SK-N-SH (cell line): ENCODE measurements at regions not wholly inside any gene's neighbourhood (a gene's known extent, or its start where the extent isn't known, plus 50 kb on each side); places are given as distances from the start of the nearest gene placed in this dataset.

Experiments
- CTCF ChIA-PET: fragments of 300-600, 350-600 bp; formaldehyde crosslinking; extraction: SDS; loops from one replicate; lab custom pipeline; 2021; lab: Yijun Ruan, JAX
- POLR2A ChIA-PET: fragments of 350-600 bp; sonication (Branson Sonifier 250); formaldehyde crosslinking; extraction: SDS; loops from one replicate; lab custom pipeline; 2020; ENCODE audit warnings: antibody characterized with exemption, inconsistent platforms; lab: Yijun Ruan, JAX
- DNase-seq: peaks from one replicate; pipeline ENCODE4 v3.0.0; 2012
- H2AFZ ChIP-seq: fragments of 200-600 bp; sonication (generic); 2 replicates; pipeline ENCODE4 v1.8.1; 2016; ENCODE audit warnings: antibody characterized with exemption, mild to moderate bottlenecking, low read depth
- H3F3A ChIP-seq: fragments of 200-600 bp; sonication (generic); replicated peaks from 2 replicates; pipeline ENCODE3; 2016; ENCODE audit warnings: antibody characterized with exemption, mild to moderate bottlenecking; ENCODE audit not compliant: insufficient read depth
- H3K27ac ChIP-seq, 2 experiments: fragments of 200-500 bp in 1 of 2; fragments of 200-600 bp in 1 of 2; sonication (Bioruptor generic) in 1 of 2; sonication (generic), shearing (Covaris generic) in 1 of 2; 2 replicates each; pipeline versions ENCODE4 v1.5.1 to v1.6.1; 2014 to 2016; ENCODE audit warnings: low read depth in 2 of 2, inconsistent platforms in 1 of 2, low read length in 1 of 2, mild to moderate bottlenecking in 1 of 2, mixed read lengths in 1 of 2
- H3K27me3 ChIP-seq: fragments of 200-600 bp; sonication (generic), shearing (Covaris generic); 2 replicates; pipeline ENCODE4 v1.6.1; 2016; ENCODE audit warnings: mixed run types; ENCODE audit not compliant: insufficient read depth
- H3K36me3 ChIP-seq, 2 experiments: fragments of 200-500 bp in 1 of 2; fragments of 200-600 bp in 1 of 2; sonication (Bioruptor generic) in 1 of 2; sonication (generic) in 1 of 2; replicated peaks in 1 of 2; 2 replicates each; pipeline versions ENCODE3 to v1.5.1; 2014 to 2016; ENCODE audit warnings: low read length in 1 of 2, mild to moderate bottlenecking in 1 of 2; ENCODE audit not compliant: insufficient read depth in 2 of 2, control insufficient read depth in 1 of 2
- H3K4me1 ChIP-seq, 2 experiments: fragments of 200-500 bp in 1 of 2; fragments of 200-600 bp in 1 of 2; sonication (Bioruptor generic) in 1 of 2; sonication (generic), shearing (Covaris generic) in 1 of 2; 2 replicates each; pipeline versions ENCODE4 v1.5.1 to v1.6.1; 2014 to 2016; ENCODE audit warnings: low read depth in 1 of 2, low read length in 1 of 2, mixed run types in 1 of 2; ENCODE audit not compliant: insufficient read depth in 2 of 2, control insufficient read depth in 1 of 2
- H3K4me2 ChIP-seq: fragments of 200-600 bp; sonication (generic), shearing (Covaris generic); 2 replicates; pipeline ENCODE4 v1.6.1; 2017; ENCODE audit warnings: mixed run types
- H3K4me3 ChIP-seq, 2 experiments: fragments of 200-500 bp in 1 of 2; fragments of 200-600 bp in 1 of 2; sonication (Bioruptor generic) in 1 of 2; sonication (generic), shearing (Covaris generic) in 1 of 2; 2 replicates each; pipeline versions ENCODE4 v1.5.1 to v1.8.1; 2014 to 2016; ENCODE audit warnings: low read depth in 2 of 2, inconsistent platforms in 1 of 2, low read length in 1 of 2, mild to moderate bottlenecking in 1 of 2, mixed read lengths in 1 of 2, moderate library complexity in 1 of 2
- H3K79me2 ChIP-seq: fragments of 200-600 bp; sonication (generic); 2 replicates; pipeline ENCODE4 v1.8.1; 2017; ENCODE audit warnings: mild to moderate bottlenecking; ENCODE audit not compliant: insufficient read depth
- H3K9ac ChIP-seq: fragments of 200-600 bp; sonication (generic); 2 replicates; pipeline ENCODE4 v1.6.1; 2017; ENCODE audit warnings: mixed run types
- H3K9me2 ChIP-seq: fragments of 200-600 bp; sonication (generic); 2 replicates; pipeline ENCODE4 v1.6.1; 2017; ENCODE audit warnings: mixed run types
- H3K9me3 ChIP-seq: fragments of 200-600 bp; sonication (generic); 2 replicates; pipeline ENCODE4 v1.6.1; 2017; ENCODE audit warnings: mixed run types, mild to moderate bottlenecking, moderate library complexity
- H4K20me1 ChIP-seq: fragments of 200-600 bp; sonication (generic); 2 replicates; pipeline ENCODE4 v1.6.1; 2017; ENCODE audit warnings: mild to moderate bottlenecking, mixed run types; ENCODE audit not compliant: insufficient read depth
- CTCF ChIP-seq: fragments of 200-600 bp; sonication (generic); IDR thresholded peaks from 2 replicates; pipeline ENCODE4 v1.6.1; 2017; ENCODE audit warnings: antibody characterized with exemption, mild to moderate bottlenecking, moderate library complexity
- EP300 ChIP-seq, 2 experiments: IDR thresholded peaks; 2 replicates each; pipeline versions ENCODE4 v1.4.0 to v1.6.1; 2012; ENCODE audit warnings: borderline replicate concordance in 1 of 2, low read depth in 1 of 2, low read length in 1 of 2
- FOXM1 ChIP-seq: IDR thresholded peaks from 2 replicates; pipeline ENCODE4 v1.4.0; 2012; ENCODE audit warnings: low read depth, mild to moderate bottlenecking
- NFIC ChIP-seq: IDR thresholded peaks from 2 replicates; pipeline ENCODE4 v1.4.0; 2012; ENCODE audit warnings: borderline replicate concordance
- RAD21 ChIP-seq: IDR thresholded peaks from 2 replicates; pipeline ENCODE4 v1.6.1; 2012; ENCODE audit warnings: mild to moderate bottlenecking, low read length
- RCOR1 ChIP-seq: fragments of 150-350 bp; IDR thresholded peaks from 2 replicates; pipeline ENCODE4 v1.6.1; 2017; ENCODE audit warnings: antibody characterized with exemption, low read length
- RXRA ChIP-seq: IDR thresholded peaks from 2 replicates; pipeline ENCODE4 v1.4.0; 2012; ENCODE audit warnings: low read depth, mild to moderate bottlenecking, borderline replicate concordance
- SMC3 ChIP-seq: IDR thresholded peaks from 2 replicates; pipeline ENCODE4 v1.6.1; 2012; ENCODE audit warnings: low read depth, low read length, improper control_type of control experiment
- TEAD4 ChIP-seq: IDR thresholded peaks from 2 replicates; pipeline ENCODE4 v1.4.0; 2012; ENCODE audit warnings: mild to moderate bottlenecking, borderline replicate concordance; ENCODE audit not compliant: insufficient read depth
- USF1 ChIP-seq: IDR thresholded peaks from 2 replicates; pipeline ENCODE4 v1.4.0; 2012; ENCODE audit warnings: low read depth, borderline replicate concordance
- YY1 ChIP-seq: IDR thresholded peaks from 2 replicates; pipeline ENCODE4 v1.4.0; 2012; ENCODE audit warnings: low read depth, mild to moderate bottlenecking
- WGBS: methylation state at CpG from one replicate; pipeline ENCODE4 v1.1.6; 2017; ENCODE audit warnings: low lambda C conversion rate; 5-methylcytosine and 5-hydroxymethylcytosine counted together

- Histone ChIP-seq H2AFZ (no peak overlapping the region), H3K36me3 (no peaks in the 10 kb centered on the region), H4K20me1 (no peaks in the 10 kb centered on the region), H3K27ac (no peak overlapping the region), H3K4me2 (no peak overlapping the region), H3K27me3 (no peaks in the 10 kb centered on the region), H3K79me2 (no peaks in the 10 kb centered on the region), H3K9me2 (no peaks in the 10 kb centered on the region), H3K9ac (no peak overlapping the region), H3K4me3 (no peak overlapping the region), H3K4me1 (peaks cover 13 to 28% of the 10 kb centered on the region in 2 experiments; a peak in 3 of 4 replicates), H3K9me3 (no peaks in the 10 kb centered on the region), H3F3A (no peaks in the 10 kb centered on the region)
- WGBS = 71% methylated on average over 10 of the region's 10 CpGs
- no peak for DNase-seq
- ChIA-PET CTCF (interaction anchor here (1.0 to 5.8 kb wide), 7 partner anchors 8 to 115 kb away, joined by 3 to 83 read pairs (median 11); no protein-coding TSS in a partner anchor), POLR2A (interaction anchor here (0.6 kb wide), 1 partner anchor 12 kb away, joined by 3 read pairs; no protein-coding TSS in a partner anchor)
- TF ChIP-seq NFIC = no peak
- TF ChIP-seq TEAD4 = no peak
- no peak for TF ChIP-seq EP300 (IDR thresholded peaks at IDR 0.05; ENCODE audit: borderline replicate concordance in 1 of 2, low read depth in 1 of 2, low read length in 1 of 2)
- no peak for TF ChIP-seq RXRA
- no peak for TF ChIP-seq YY1
- no peak for TF ChIP-seq FOXM1
These were observed 137.7 kb upstream of the PFKP start for GRCh38 chr10:2929480-2930258.

- ChIA-PET POLR2A (interaction anchor here (0.9 kb wide), 1 partner anchor 116 kb away, joined by 3 read pairs; no protein-coding TSS in a partner anchor), CTCF (interaction anchor here (0.6 to 5.8 kb wide), 44 partner anchors 9 to 1174 kb away, joined by 3 to 83 read pairs (median 4); no protein-coding TSS in a partner anchor)
- Histone ChIP-seq H2AFZ (no peak overlapping the region), H3F3A (no peaks in the 10 kb centered on the region), H3K79me2 (no peaks in the 10 kb centered on the region), H3K9ac (no peak overlapping the region), H3K4me2 (no peak overlapping the region), H3K4me3 (peak overlapping the region in 1 of 2 experiments; percentile 28; a peak in 1 of 4 replicates), H3K27ac (no peak overlapping the region), H3K27me3 (no peaks in the 10 kb centered on the region), H3K9me3 (no peaks in the 10 kb centered on the region), H3K9me2 (no peaks in the 10 kb centered on the region), H3K36me3 (no peaks in the 10 kb centered on the region), H4K20me1 (no peaks in the 10 kb centered on the region), H3K4me1 (peaks cover 13 to 26% of the 10 kb centered on the region in 2 experiments; a peak in 3 of 4 replicates)
- TF ChIP-seq SMC3 (peak; percentile 87), CTCF (peak; percentile 79), RCOR1 (0 out of 2 replicates have a peak, but pooled peaks have one; percentile 10), USF1 (no peak), RAD21 (peak; percentile 88)
- peak; percentile 84 for DNase-seq
- 40% methylated on average over 13 of the region's 15 CpGs for WGBS
These were observed 139.1 kb upstream of the PFKP start for GRCh38 chr10:2927958-2928840.
